ENCODE measurements at regions not wholly inside any gene's neighbourhood (a gene's known extent, or its start where the extent isn't known, plus 50 kb on each side); places are given as distances from the start of the nearest gene placed in this dataset.

- TF ChIP-seq CTCF (IDR thresholded peaks at IDR 0.05 in 4 of 5, conservative IDR thresholded peaks at IDR 0.05 in 1 of 5) (no peak), POLR2A (IDR thresholded peaks at IDR 0.05) (no peak)
Observed at GRCh38 chr6:14635934-14636591, 518.5 kb downstream of the CD83 start.
